ENCODE measurements at regions not wholly inside any gene's neighbourhood (a gene's known extent, or its start where the extent isn't known, plus 50 kb on each side); places are given as distances from the start of the nearest gene placed in this dataset.

DNA sequence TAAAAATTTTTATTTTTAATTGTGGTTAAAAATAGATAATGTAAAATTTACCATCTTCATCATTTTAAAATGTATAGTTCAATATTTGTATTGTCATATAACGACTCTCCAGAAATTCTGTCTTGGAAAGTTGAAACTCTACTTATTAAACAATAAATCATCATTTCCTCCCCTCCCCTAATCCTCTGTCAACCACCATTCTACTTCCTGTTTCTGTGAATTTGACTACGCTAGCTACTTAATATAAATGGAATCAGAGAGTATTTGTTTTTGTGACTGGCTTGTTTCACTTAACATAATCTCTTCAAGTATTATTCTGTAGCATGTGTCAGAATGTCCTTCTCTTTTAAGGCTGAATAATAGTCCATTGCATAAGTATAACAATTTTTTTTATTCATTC is 729.0 kb upstream of the AADAT start:
- Histone ChIP-seq H3K4me1 (no peaks in the 10 kb centered on the region), H3K4me3 (no peak overlapping the region), H3K9me3 (no peaks in the 10 kb centered on the region), H3K27ac (no peak overlapping the region), H3K4me2 (no peak overlapping the region)
- DNase-seq (ENCODE audit: low read depth in 1 of 2, low spot score in 1 of 2) (no peak), ATAC-seq (no peak), FAIRE-seq (no peak)
- POLR2A ChIA-PET, result no interaction called here
- TF ChIP-seq, protein P1, sequence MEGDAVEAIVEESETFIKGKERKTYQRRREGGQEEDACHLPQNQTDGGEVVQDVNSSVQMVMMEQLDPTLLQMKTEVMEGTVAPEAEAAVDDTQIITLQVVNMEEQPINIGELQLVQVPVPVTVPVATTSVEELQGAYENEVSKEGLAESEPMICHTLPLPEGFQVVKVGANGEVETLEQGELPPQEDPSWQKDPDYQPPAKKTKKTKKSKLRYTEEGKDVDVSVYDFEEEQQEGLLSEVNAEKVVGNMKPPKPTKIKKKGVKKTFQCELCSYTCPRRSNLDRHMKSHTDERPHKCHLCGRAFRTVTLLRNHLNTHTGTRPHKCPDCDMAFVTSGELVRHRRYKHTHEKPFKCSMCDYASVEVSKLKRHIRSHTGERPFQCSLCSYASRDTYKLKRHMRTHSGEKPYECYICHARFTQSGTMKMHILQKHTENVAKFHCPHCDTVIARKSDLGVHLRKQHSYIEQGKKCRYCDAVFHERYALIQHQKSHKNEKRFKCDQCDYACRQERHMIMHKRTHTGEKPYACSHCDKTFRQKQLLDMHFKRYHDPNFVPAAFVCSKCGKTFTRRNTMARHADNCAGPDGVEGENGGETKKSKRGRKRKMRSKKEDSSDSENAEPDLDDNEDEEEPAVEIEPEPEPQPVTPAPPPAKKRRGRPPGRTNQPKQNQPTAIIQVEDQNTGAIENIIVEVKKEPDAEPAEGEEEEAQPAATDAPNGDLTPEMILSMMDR (IDR thresholded peaks at IDR 0.05), result no peak
- TF ChIP-seq RFX5 (IDR thresholded peaks at IDR 0.05), result no peak
- CTCF ChIA-PET, result no interaction called here
- whole genome bisulfite sequencing (ENCODE audit: missing lambda C conversion rate), result 16% methylated on average over 2 of the region's 2 CpGs

DNA sequence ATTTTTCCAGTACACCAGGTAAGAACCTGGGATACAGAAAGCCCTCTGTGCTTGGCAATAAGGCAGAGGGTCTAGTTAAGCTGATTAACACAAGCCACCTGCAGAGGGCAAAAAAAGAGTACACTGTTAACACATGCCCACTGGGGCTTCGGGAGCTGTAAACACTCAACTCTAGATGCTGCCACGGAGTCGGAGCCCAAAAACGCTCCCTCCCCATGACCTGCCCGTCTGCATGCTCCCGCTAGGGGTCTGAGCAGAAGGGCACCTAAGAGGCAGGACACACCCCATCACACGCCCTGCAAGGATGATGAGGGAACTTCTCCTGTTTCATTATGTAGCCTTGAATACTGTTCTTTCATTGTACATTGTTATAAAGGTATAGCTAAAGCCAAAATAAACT is 715.6 kb upstream of the AADAT start:
- Histone ChIP-seq H3K4me3 (no peak overlapping the region), H3K4me2 (no peak overlapping the region), H3K4me1 (no peaks in the 10 kb centered on the region), H3K9me3 (no peaks in the 10 kb centered on the region), H3K27ac (no peak overlapping the region)
- ChIA-PET CTCF (no interaction called here), POLR2A (no interaction called here)
- 12% methylated on average over 6 of the region's 7 CpGs for WGBS (ENCODE audit: missing lambda C conversion rate)
- TF ChIP-seq HOXA7 (CRISPR knock-in tag; IDR thresholded peaks at IDR 0.05) (no peak), NPAS2 (CRISPR knock-in tag; IDR thresholded peaks at IDR 0.05; ENCODE audit: borderline replicate concordance) (no peak), BHLHE40 (IDR thresholded peaks at IDR 0.05; ENCODE audit: low read depth, low read length) (no peak), JUN (IDR thresholded peaks at IDR 0.05) (no peak), HOXB13 (CRISPR knock-in tag; IDR thresholded peaks at IDR 0.05; ENCODE audit: low read depth) (no peak), EHF (CRISPR knock-in tag; IDR thresholded peaks at IDR 0.05) (no peak), CEBPB (IDR thresholded peaks at IDR 0.05) (no peak), FOXS1 (CRISPR knock-in tag; IDR thresholded peaks at IDR 0.05) (no peak), ESRRA (IDR thresholded peaks at IDR 0.05; ENCODE audit: borderline replicate concordance, low read length) (no peak), JUNB (IDR thresholded peaks at IDR 0.05) (no peak), SREBF2 (IDR thresholded peaks at IDR 0.05) (no peak), RAD21 (conservative IDR thresholded peaks at IDR 0.05 in 1 of 2, IDR thresholded peaks at IDR 0.05 in 1 of 2) (no peak), ZSCAN20 (CRISPR knock-in tag; IDR thresholded peaks at IDR 0.05) (no peak), MAZ (IDR thresholded peaks at IDR 0.05; ENCODE audit: borderline replicate concordance, low read depth, low read length) (no peak), CHD4 (IDR thresholded peaks at IDR 0.05; ENCODE audit: borderline replicate concordance) (no peak)
- TF ChIP-seq, protein P2, sequence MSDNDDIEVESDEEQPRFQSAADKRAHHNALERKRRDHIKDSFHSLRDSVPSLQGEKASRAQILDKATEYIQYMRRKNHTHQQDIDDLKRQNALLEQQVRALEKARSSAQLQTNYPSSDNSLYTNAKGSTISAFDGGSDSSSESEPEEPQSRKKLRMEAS (IDR thresholded peaks at IDR 0.05), result no peak
- TF ChIP-seq, protein P3, sequence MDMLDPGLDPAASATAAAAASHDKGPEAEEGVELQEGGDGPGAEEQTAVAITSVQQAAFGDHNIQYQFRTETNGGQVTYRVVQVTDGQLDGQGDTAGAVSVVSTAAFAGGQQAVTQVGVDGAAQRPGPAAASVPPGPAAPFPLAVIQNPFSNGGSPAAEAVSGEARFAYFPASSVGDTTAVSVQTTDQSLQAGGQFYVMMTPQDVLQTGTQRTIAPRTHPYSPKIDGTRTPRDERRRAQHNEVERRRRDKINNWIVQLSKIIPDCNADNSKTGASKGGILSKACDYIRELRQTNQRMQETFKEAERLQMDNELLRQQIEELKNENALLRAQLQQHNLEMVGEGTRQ (IDR thresholded peaks at IDR 0.05), result no peak
- TF ChIP-seq, protein P4, sequence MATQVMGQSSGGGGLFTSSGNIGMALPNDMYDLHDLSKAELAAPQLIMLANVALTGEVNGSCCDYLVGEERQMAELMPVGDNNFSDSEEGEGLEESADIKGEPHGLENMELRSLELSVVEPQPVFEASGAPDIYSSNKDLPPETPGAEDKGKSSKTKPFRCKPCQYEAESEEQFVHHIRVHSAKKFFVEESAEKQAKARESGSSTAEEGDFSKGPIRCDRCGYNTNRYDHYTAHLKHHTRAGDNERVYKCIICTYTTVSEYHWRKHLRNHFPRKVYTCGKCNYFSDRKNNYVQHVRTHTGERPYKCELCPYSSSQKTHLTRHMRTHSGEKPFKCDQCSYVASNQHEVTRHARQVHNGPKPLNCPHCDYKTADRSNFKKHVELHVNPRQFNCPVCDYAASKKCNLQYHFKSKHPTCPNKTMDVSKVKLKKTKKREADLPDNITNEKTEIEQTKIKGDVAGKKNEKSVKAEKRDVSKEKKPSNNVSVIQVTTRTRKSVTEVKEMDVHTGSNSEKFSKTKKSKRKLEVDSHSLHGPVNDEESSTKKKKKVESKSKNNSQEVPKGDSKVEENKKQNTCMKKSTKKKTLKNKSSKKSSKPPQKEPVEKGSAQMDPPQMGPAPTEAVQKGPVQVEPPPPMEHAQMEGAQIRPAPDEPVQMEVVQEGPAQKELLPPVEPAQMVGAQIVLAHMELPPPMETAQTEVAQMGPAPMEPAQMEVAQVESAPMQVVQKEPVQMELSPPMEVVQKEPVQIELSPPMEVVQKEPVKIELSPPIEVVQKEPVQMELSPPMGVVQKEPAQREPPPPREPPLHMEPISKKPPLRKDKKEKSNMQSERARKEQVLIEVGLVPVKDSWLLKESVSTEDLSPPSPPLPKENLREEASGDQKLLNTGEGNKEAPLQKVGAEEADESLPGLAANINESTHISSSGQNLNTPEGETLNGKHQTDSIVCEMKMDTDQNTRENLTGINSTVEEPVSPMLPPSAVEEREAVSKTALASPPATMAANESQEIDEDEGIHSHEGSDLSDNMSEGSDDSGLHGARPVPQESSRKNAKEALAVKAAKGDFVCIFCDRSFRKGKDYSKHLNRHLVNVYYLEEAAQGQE (IDR thresholded peaks at IDR 0.05), result no peak
- no peak for FAIRE-seq
- DNase-seq (ENCODE audit: low read depth in 1 of 2, low spot score in 1 of 2), result peak in 1 of 2 experiments; percentile 2
- ATAC-seq, result 0 out of 6 replicates have a peak, but pooled peaks of 1 of the 2 experiments have one; percentile 38

Measured in A549 (cell line).